GM18502 (cell line): ENCODE measurements at regions not wholly inside any gene's neighbourhood (a gene's known extent, or its start where the extent isn't known, plus 50 kb on each side); places are given as distances from the start of the nearest gene placed in this dataset.
"Not testable (repeated sequence)": the region's sequence is repeated elsewhere in the genome, so short reads cannot be mapped to it uniquely, and the experiment has no call there.

Experiments used
- ATAC-seq: cut with Tn5 transposase; IDR thresholded peaks from one replicate; pipeline ENCODE4 v1.9.1; 2021; ENCODE audit warnings: mild to moderate bottlenecking; ENCODE audit not compliant: unreplicated experiment, poor library complexity

DNA sequence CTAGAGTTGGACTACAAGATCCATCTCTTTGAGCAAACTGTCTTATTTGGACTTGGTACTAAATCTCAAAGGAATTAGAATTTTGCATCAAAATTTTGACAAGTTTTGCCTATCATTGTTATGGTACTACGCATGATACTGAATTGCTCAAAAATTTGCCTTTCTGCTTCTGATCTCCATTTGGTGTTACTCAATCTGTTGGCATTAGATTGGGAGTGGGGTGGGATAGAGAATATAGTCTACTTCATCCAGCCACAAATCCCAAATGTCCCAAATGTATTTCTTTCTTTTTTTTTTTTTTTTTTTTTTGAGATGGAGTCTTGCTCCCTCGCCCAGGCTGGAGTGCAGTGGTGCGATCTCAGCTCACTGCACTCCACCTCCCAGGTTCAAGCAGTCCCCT lies 204.8 kb downstream of the TANC2 start:
- no peak for ATAC-seq

- ATAC-seq, result no peak
These were observed 205.7 kb downstream of the TANC2 start for GRCh38 chr17:63171428-63172393.

GRCh38 chr17:63173450-63173849 lies 207.4 kb downstream of the TANC2 start:
- no peak for ATAC-seq

GRCh38 chr17:63173903-63174302 lies 207.9 kb downstream of the TANC2 start:
- no peak for ATAC-seq

DNA sequence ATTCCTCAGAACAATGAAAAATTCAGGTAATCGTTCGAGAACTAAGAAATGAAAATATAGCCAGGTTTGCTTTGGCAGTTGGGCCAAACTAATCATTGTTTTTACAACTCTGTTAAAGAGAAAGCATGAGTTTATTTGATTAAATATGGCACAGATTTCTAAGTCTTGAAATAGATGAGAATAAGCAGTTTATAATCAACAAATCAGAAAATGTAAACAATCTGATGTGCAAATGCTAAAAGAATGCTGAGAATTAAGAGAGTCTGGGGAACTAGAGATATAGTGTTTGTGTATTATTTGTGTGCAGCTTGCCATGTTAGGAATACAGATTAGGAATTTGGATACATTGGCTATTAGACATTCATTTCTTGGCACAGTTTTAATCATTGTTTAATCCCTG lies 212.5 kb downstream of the TANC2 start:
- no peak for ATAC-seq

DNA sequence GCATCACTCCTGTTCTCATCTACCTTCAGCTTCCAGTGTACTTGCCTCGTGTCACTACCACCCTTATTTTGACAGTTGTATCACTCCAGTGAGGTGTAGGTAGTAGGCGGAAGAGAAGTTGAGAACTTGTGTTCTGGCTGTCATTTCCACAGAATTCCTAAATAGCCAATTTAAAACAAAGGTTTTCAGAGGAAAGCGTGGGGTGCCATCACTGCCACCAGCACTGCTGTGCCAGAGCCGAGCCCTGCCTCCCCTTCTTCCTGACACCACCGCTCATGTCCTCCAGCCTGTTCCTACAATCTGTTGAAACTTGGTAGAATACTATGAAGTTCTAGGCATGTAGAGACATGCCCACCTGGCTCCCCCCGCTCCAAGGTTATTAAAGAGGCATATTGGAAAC lies 215.8 kb downstream of the TANC2 start:
- no peak for ATAC-seq

DNA sequence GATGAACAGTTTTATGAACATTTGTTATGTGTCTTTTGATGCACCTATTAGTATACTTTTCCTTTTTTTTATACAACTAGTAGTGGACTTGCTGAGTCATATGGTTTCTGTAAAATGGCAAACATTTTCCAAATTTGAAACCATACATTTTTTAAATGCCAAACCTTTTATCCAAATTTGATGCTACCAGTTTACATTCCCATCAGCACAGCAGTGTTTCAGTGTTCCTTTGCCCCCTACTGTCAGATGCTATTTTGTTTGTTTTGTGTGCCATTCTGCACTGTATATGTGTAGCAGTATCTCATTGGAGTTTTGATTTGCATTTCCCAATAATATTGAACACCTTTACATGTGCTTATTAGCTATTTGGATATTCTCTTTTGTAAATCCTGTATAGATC lies 219.4 kb downstream of the TANC2 start:
- no peak for ATAC-seq

DNA sequence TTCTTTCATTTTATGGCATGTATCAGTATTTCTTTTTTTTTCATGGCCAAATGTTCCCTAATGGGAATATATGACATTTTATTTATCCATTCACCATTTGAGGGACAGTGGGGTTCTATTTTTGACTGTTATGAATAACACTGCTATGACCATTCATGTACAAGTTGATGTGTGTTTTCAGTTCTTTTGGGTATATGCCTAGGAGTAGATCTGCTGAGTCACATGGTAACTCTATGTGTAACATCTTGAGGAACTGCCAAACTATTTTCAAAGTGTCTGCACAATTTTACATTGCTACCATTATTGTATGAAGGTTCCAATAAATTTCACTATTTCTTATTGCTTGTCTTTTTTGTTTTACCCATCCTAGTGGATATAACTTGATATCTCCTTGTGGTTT lies 223.0 kb downstream of the TANC2 start:
- no peak for ATAC-seq

- ATAC-seq, result no peak
These were observed 223.9 kb downstream of the TANC2 start for GRCh38 chr17:63189930-63190329.

- no peak for ATAC-seq
These were observed 224.9 kb downstream of the TANC2 start for GRCh38 chr17:63190821-63191370.

DNA sequence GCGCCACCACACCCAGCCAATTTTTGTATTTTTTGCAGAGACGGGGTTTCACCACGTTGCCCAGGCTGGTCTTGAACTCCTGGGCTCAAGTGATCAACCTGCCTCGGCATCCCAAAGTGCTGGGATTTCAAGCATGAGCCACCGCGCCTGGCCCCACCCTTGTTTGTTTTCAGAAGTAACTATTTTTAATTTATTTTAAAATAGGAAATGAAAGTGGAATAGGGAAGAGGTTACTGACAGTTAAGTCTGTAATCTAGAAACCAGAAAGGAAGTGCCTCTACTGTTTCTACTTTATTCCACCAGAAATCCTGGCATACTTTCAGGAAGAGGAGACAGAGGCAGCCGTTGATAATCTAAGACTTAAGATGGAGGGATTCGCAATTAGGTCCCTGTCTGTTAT lies 225.6 kb downstream of the TANC2 start:
- no peak for ATAC-seq

GRCh38 chr17:63193827-63194226 lies 227.8 kb downstream of the TANC2 start:
- ATAC-seq, result no peak

- no peak for ATAC-seq
These were observed 230.8 kb downstream of the TANC2 start for GRCh38 chr17:63196772-63197335.

GRCh38 chr17:63203652-63204051 lies 237.6 kb downstream of the TANC2 start:
- ATAC-seq, result no peak

- ATAC-seq, result no peak
These were observed 224.2 kb downstream of the CYB561 start for GRCh38 chr17:63221939-63222338.

GRCh38 chr17:63222655-63223054 lies 223.5 kb downstream of the CYB561 start:
- no peak for ATAC-seq

DNA sequence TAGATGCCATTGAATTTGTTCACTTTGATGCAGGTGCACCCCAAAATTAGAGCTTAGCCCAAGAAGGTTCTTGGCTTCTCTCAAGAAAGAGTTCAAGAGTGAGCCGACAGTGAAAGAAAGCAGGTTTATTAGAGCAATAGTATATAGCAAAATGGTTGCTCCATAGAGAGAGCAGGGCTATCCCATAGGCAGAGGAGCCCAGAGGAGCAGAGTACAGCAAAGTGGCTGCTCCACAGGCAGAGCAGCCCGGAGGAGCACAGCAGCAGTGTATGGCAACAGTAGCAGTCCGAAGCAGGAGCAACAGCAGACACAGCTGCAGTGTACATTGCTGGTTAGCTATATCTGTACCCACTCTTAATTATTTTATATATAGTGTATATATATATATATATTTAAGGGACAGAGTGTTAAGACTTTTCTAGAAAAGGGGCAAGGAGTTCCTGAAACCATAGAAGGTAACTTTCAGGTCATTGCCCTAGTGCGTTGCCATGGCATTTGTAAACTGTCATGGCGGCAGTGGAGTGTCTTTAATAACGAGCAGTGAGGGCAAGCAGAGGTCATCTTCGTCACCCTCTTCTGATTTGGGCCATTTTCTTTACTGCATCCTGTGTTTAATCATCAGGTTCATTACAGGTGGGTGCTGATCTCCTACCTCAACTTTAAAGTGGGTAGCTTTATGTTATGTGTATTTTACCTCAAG lies 222.7 kb downstream of the CYB561 start:
- no peak for ATAC-seq

DNA sequence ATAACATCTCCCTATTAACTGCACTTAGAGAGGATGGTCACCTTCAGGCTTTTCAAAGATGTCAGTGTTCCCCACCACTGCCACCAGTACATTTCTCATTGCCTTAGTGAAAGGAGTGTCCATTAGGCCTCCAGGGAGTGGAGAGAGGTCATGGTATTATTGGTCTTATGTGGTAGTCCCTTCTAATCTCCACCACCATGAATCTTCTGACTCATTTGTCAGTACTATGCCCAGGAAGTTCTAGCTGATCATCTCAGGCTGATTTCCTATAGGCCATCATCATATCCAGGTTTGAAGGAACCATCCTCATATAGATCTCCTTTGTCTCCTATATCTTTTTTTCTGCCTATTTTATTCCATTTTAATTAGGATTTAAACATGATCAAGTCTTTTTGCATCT lies 221.5 kb downstream of the CYB561 start:
- no peak for ATAC-seq

- not testable (repeated sequence) for ATAC-seq
These were observed 219.4 kb downstream of the CYB561 start for GRCh38 chr17:63226720-63227119.

- ATAC-seq, result not testable (repeated sequence)
These were observed 215.0 kb downstream of the CYB561 start for GRCh38 chr17:63231015-63231620.
